ENCODE measurements at regions not wholly inside any gene's neighbourhood (a gene's known extent, or its start where the extent isn't known, plus 50 kb on each side); places are given as distances from the start of the nearest gene placed in this dataset.

- DNase-seq (ENCODE audit: low read depth): peak; percentile 80
- no peaks in the 10 kb centered on the region for H3K27me3 ChIP-seq (ENCODE audit: control insufficient read depth, insufficient read depth, low read length)
- H3K36me3 ChIP-seq (ENCODE audit: control insufficient read depth, insufficient read depth, low read length): no peaks in the 10 kb centered on the region
- H3K4me3 ChIP-seq (ENCODE audit: low read depth, low read length): no peak overlapping the region
- TF ChIP-seq CTCF (IDR thresholded peaks at IDR 0.05; ENCODE audit: insufficient read depth, low read length, poor library complexity, severe bottlenecking): no peak
Measured at GRCh38 chr14:87131879-87132278, 861.1 kb downstream of the GALC start.

- H3K36me3 ChIP-seq (ENCODE audit: control insufficient read depth, insufficient read depth, low read length): no peaks in the 10 kb centered on the region
- DNase-seq (ENCODE audit: low read depth): no peak
- no peaks in the 10 kb centered on the region for H3K27me3 ChIP-seq (ENCODE audit: control insufficient read depth, insufficient read depth, low read length)
- no peak for TF ChIP-seq CTCF (IDR thresholded peaks at IDR 0.05; ENCODE audit: insufficient read depth, low read length, poor library complexity, severe bottlenecking)
- H3K4me3 ChIP-seq (ENCODE audit: low read depth, low read length): no peak overlapping the region
Measured at GRCh38 chr14:87122166-87122565, 870.8 kb downstream of the GALC start.

GRCh38 chr14:87121716-87122115 lies 871.3 kb downstream of the GALC start:
- no peaks in the 10 kb centered on the region for H3K36me3 ChIP-seq (ENCODE audit: control insufficient read depth, insufficient read depth, low read length)
- no peak overlapping the region for H3K4me3 ChIP-seq (ENCODE audit: low read depth, low read length)
- no peak for DNase-seq (ENCODE audit: low read depth)
- H3K27me3 ChIP-seq (ENCODE audit: control insufficient read depth, insufficient read depth, low read length): no peaks in the 10 kb centered on the region
- TF ChIP-seq CTCF (IDR thresholded peaks at IDR 0.05; ENCODE audit: insufficient read depth, low read length, poor library complexity, severe bottlenecking): no peak

GRCh38 chr14:87115234-87115633 lies 877.7 kb downstream of the GALC start:
- H3K36me3 ChIP-seq (ENCODE audit: control insufficient read depth, insufficient read depth, low read length): no peaks in the 10 kb centered on the region
- DNase-seq (ENCODE audit: low read depth): no peak
- H3K27me3 ChIP-seq (ENCODE audit: control insufficient read depth, insufficient read depth, low read length): no peaks in the 10 kb centered on the region
- TF ChIP-seq CTCF (IDR thresholded peaks at IDR 0.05; ENCODE audit: insufficient read depth, low read length, poor library complexity, severe bottlenecking): no peak
- no peak overlapping the region for H3K4me3 ChIP-seq (ENCODE audit: low read depth, low read length)

- DNase-seq (ENCODE audit: low read depth): no peak
- H3K27me3 ChIP-seq (ENCODE audit: control insufficient read depth, insufficient read depth, low read length): no peaks in the 10 kb centered on the region
- TF ChIP-seq CTCF (IDR thresholded peaks at IDR 0.05; ENCODE audit: insufficient read depth, low read length, poor library complexity, severe bottlenecking): no peak
- no peak overlapping the region for H3K4me3 ChIP-seq (ENCODE audit: low read depth, low read length)
- H3K36me3 ChIP-seq (ENCODE audit: control insufficient read depth, insufficient read depth, low read length): no peaks in the 10 kb centered on the region
Measured at GRCh38 chr14:87113286-87113685, 879.7 kb downstream of the GALC start.

GRCh38 chr14:87111741-87112140 lies 881.2 kb downstream of the GALC start:
- DNase-seq (ENCODE audit: low read depth): no peak
- no peak for TF ChIP-seq CTCF (IDR thresholded peaks at IDR 0.05; ENCODE audit: insufficient read depth, low read length, poor library complexity, severe bottlenecking)
- H3K4me3 ChIP-seq (ENCODE audit: low read depth, low read length): no peak overlapping the region
- H3K36me3 ChIP-seq (ENCODE audit: control insufficient read depth, insufficient read depth, low read length): no peaks in the 10 kb centered on the region
- H3K27me3 ChIP-seq (ENCODE audit: control insufficient read depth, insufficient read depth, low read length): no peaks in the 10 kb centered on the region

Data from kidney epithelial cell (primary cell).